NCI-H510A treated with DMSO at 0.1 percent for 48 hours (cell line): ENCODE measurements at regions not wholly inside any gene's neighbourhood (a gene's known extent, or its start where the extent isn't known, plus 50 kb on each side); places are given as distances from the start of the nearest gene placed in this dataset.

Experiments used
- DNase-seq: peaks from one replicate; lab custom pipeline; 2025; lab: John Stamatoyannopoulos, UW

DNA sequence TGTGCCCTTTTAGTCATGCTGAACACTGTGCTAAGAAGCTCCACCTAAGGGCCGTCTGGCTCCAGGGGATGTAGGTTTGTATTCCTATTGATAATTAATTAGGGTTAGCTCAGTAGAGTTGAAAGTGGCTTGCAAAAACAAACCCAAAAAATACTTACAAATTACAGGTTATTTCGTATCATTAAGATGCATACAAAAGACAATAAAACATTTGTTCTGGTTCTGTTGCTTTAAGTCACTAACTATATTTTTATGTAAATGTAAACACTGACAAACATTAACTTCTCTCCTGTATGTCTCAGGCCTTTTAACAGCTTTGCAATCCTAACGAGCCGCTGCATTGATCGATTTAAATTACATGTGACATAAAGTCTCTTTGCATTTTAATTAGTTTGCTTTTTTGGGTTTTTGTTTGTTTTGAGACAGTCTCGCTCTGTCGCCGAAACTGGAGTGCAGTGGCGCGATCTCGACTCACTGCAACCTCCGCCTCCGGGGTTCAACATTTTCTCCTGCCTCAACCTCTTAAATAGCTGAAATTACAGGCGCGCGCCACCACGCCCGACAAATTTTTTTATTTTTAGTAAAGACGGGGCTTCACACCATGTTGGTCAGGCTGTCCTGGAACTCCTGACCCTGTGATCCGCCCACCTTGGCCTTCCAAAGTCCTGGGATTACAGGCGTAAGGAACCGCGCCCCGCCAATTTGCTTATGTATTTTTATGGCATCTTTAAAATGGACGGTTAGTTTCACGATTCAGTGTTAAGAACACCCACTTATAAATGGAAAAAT lies 110.9 kb downstream of the HFE start:
- no peak for DNase-seq

- peak; percentile 22 for DNase-seq
Measured at GRCh38 chr6:26198722-26199056, 111.5 kb downstream of the HFE start.

GRCh38 chr6:26199057-26199772 lies 112.0 kb downstream of the HFE start:
- DNase-seq, result peak; percentile 84

DNA sequence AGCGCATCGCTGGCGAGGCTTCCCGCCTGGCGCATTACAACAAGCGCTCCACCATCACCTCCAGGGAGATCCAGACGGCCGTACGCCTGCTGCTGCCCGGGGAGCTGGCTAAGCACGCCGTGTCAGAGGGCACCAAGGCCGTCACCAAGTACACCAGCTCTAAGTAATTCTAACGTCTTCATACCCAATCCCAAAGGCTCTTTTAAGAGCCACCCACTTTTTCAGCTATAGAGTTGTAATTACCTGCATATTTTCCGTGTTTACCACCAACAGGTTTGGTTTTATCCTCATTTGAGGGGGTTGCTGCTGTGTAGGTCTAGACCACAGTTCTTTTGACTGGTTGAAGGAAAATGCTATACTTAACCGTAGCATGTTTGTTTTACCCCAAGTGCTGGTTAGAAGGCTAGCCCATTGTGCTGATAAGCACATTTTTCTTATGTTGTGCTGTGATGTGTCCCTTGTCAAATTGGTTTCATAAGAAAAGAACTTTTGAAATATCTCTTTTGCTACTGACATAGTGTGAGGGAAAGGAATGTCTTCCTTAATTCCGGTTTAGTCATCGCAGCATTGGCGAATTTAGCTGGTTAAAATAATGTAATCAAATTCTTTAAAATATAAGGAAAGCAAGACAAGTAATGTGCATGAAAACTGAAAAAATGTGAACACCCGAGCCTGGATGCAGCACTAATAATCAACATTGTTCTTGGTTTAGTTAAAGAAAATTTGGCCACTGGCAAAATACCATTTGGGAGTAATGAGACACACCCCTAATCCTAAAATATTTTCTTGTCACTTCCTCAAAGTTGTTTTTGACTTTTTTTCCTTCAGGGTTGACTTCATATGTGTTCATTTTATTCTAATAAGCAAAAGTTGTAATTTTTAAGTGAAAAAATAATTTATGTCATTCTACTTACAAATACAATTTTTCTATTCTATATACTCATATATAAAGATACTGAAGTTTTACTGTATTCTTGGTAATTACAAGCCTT lies 112.8 kb downstream of the HFE start:
- DNase-seq, result peak; percentile 58

- no peak for DNase-seq
Measured at GRCh38 chr6:26200918-26201721, 113.9 kb downstream of the HFE start.

DNA sequence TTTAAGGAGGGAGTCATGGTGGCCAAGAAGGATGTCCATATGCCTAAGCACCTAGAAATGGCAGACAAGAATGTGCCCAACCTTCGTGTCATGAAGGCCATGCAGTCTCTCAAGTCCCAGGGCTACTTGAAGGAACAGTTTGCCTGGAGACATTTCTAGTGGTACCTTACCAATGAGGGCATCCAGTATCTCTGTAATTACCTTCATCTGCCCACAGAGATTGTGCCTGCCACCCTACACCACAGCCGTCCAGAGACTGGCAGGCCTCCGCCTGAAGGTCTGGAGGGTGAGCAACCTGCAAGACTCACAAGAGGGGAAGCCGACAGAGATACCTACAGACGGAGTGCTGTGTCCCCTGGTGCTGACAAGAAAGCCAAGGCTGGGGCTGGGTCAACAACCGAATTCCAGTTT lies 115.0 kb downstream of the HFE start:
- no peak for DNase-seq

GRCh38 chr6:26202811-26203583 lies 115.8 kb downstream of the HFE start:
- DNase-seq, result no peak

- peak; percentile 85 for DNase-seq
Measured at GRCh38 chr6:26204332-26205160, 117.3 kb downstream of the HFE start.

GRCh38 chr6:26205161-26205624 lies 118.0 kb downstream of the HFE start:
- peak; percentile 79 for DNase-seq

- DNase-seq, result peak; percentile 60
Measured at GRCh38 chr6:26205625-26206574, 118.7 kb downstream of the HFE start.

DNA sequence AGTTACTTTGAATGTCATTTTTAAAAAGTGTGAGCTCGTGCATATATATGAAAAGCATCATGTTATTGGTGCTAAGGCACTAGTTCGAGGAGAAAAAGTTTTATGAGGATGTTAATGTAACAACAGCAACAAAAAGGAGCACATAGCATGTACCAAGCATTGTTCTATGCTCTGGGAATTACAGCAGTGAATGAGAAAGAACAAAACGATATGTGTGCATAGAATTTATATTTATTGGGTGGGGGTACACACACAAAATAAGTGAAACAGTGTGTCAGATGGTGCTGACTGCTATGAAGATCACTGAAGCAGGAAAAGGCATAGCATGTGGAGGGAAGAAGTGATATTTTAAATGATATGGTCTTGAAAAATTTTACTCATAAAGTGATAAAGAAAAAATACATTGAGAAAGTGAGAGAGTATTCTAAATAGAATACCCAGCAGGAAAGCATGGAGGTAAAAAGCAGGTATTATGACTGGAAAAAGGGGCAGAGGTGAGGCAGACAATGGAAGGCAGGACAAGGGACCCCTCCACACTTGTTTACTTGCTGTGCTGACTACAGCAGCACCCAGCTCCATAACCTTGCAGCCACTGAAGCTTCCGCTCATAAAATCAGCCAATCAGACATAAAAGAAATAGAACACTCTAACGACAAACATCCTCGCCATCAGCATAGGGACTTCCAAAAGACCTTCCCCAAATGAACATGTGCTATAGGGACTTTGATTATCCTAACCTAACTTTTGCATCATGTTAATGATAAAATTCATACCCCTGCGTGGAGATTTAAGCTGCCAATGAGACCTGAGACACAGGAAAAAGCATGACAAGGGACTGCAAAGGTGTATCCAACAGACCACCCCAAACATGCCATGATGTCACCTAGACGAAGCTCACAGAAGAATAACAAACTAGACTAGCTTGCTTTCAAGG lies 119.9 kb downstream of the HFE start:
- DNase-seq, result no peak

DNA sequence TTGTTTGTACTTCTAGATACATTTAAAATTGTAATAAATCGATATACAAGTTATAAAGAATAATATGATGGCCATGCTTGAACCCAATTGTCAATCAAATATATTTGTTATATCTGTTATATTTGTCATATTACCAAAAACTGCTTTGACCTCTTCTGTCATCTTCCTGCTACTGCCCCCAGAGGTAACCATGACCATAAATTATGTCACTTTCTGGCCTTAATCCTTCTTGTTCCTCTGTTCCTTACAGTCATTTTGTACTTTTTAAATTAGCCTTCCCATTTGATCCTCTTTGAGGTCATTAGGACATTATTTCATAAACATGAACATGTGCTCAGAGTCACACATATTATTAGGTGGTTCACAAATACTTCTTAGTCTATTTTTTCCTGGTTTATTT lies 124.7 kb downstream of the HFE start:
- no peak for DNase-seq

- DNase-seq, result no peak
Measured at GRCh38 chr6:26213334-26214075, 126.3 kb downstream of the HFE start.

GRCh38 chr6:26214803-26215584 lies 127.8 kb downstream of the HFE start:
- DNase-seq, result no peak

DNA sequence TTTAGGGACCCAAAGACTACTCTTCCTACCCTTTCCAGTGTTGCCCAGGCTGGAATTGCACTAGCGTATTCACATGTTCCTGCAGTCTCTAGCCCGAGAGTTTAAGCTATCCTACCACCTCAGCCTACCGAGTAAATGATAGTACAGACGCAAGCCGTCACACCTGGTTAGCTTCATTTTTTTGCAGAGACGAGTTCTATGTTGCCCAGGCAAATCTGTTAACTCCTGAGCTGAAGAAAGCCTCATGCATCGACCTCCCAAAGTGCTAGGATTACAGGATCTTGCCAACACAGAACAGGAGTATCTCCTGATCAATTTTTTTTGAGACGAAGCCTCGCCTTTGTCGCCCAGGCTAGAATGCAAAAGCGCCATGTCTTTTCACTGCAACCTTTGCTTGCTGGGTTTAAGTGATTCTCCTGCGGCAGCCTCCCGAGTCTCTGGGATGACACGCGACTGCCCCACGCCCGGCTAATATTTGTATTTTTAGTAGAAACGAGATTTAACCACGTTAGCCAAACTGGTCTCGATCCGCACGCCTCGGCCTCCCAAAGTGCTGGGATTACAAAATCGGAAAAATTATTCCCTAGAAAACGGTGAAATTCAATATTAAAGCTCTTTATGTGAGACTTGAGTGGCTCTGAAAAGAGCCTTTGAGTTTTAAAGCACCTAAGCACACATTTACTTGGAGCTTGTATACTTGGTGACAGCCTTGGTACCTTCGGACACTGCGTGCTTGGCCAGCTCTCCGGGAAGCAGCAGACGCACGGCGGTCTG lies 128.5 kb downstream of the HFE start:
- no peak for DNase-seq
